Fibroblast of mammary gland (primary cell): ENCODE measurements at regions not wholly inside any gene's neighbourhood (a gene's known extent, or its start where the extent isn't known, plus 50 kb on each side); places are given as distances from the start of the nearest gene placed in this dataset.
"Not testable (repeated sequence)": the region's sequence is repeated elsewhere in the genome, so short reads cannot be mapped to it uniquely, and the experiment has no call there.

Experiments used
- DNase-seq: peaks from one replicate; pipeline ENCODE4 v3.0.0-alpha.2; 2010; ENCODE audit warnings: low read depth
- H3K4me3 ChIP-seq: 2 replicates; pipeline ENCODE4 v1.5.1; 2011; ENCODE audit warnings: low read depth, mild to moderate bottlenecking, low read length, moderate library complexity; ENCODE audit not compliant: control insufficient read depth
- CTCF ChIP-seq: conservative IDR thresholded peaks from 2 replicates; pipeline ENCODE4 v1.5.1; 2011; ENCODE audit warnings: low read depth, low read length, inconsistent platforms; ENCODE audit not compliant: control insufficient read depth, insufficient read depth

- no peak for DNase-seq
- H3K4me3 ChIP-seq = no peak overlapping the region
- TF ChIP-seq CTCF = no peak
Measured at GRCh38 chr5:127176769-127177168, 103.5 kb upstream of the C5orf63 start.

GRCh38 chr5:127182631-127183030, 108.0 kb upstream of the MEGF10 start:
- H3K4me3 ChIP-seq, DNase-seq: not testable (repeated sequence)

- H3K4me3 ChIP-seq = no peak overlapping the region
- TF ChIP-seq CTCF = no peak
Measured at GRCh38 chr5:127183332-127183731, 107.3 kb upstream of the MEGF10 start.

GRCh38 chr5:127184851-127185250, 105.7 kb upstream of the MEGF10 start:
- no peak overlapping the region for H3K4me3 ChIP-seq
- no peak for TF ChIP-seq CTCF
- peak; percentile 59 for DNase-seq

More at GRCh38 chr5:127183332-127183731, 107.3 kb upstream of the MEGF10 start:
- DNase-seq = no peak

- no peak for TF ChIP-seq CTCF
- H3K4me3 ChIP-seq = no peak overlapping the region
- DNase-seq = peak; percentile 57
Measured at GRCh38 chr5:127186657-127187056, 103.9 kb upstream of the MEGF10 start.

GRCh38 chr5:127187706-127188105, 102.9 kb upstream of the MEGF10 start:
- no peak overlapping the region for H3K4me3 ChIP-seq
- DNase-seq = no peak
- TF ChIP-seq CTCF = no peak

- H3K4me3 ChIP-seq = no peak overlapping the region
- DNase-seq = no peak
- TF ChIP-seq CTCF = no peak
Measured at GRCh38 chr5:127192150-127192549, 98.4 kb upstream of the MEGF10 start.

GRCh38 chr5:127192836-127193338, 97.7 kb upstream of the MEGF10 start:
- TF ChIP-seq CTCF = no peak
- H3K4me3 ChIP-seq = no peak overlapping the region
- DNase-seq = no peak
